HG03460 (cell line): ENCODE measurements at regions not wholly inside any gene's neighbourhood (a gene's known extent, or its start where the extent isn't known, plus 50 kb on each side); places are given as distances from the start of the nearest gene placed in this dataset.
"Not testable (repeated sequence)": the region's sequence is repeated elsewhere in the genome, so short reads cannot be mapped to it uniquely, and the experiment has no call there.

Experiments
- ATAC-seq: cut with Tn5 transposase; IDR thresholded peaks from one replicate; pipeline ENCODE4 v1.9.1; 2021; ENCODE audit not compliant: unreplicated experiment

DNA sequence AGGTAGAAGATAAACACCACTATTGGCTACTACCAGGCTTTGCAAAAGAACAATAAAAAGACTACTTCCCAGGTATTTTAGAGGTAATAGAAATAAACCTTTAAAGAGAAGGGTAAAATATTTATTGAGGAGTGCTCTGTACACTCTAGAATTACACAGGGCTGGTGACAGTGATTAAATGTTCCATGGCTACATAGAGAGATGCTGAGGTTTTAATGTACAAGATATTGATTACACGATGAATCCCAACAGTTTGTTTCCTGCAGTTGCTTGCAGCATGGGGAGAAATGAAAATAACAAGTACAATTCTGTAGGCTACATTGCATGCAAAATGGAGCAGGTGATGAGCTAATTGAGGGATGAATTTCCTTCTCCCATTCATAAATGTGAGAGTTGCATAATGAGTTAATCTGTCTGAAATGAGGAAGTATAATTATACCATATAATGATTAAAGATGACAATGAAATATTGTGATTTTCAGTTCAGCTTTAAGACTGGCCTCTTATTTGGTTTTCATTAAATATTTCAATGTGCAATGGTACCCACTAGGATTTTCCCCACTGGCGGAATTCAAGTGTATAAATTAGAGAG is 266.1 kb downstream of the SOCS6 start:
- ATAC-seq: no peak

DNA sequence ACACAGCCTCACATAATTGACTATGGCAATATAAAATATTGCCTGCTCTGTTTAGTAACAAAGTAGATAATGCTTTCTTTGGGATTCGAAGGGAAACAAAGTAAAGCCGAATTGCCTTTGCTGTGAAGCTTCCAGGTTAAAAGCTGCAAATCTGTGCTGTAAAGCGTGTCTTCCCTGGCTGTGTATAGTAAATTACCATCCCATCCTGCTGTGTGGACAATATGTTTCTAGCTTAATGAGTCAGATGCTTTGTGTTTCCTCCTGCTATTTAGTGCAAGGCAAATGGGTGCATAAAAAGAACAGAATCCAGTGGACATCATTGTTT is 265.1 kb downstream of the SOCS6 start:
- ATAC-seq: no peak

DNA sequence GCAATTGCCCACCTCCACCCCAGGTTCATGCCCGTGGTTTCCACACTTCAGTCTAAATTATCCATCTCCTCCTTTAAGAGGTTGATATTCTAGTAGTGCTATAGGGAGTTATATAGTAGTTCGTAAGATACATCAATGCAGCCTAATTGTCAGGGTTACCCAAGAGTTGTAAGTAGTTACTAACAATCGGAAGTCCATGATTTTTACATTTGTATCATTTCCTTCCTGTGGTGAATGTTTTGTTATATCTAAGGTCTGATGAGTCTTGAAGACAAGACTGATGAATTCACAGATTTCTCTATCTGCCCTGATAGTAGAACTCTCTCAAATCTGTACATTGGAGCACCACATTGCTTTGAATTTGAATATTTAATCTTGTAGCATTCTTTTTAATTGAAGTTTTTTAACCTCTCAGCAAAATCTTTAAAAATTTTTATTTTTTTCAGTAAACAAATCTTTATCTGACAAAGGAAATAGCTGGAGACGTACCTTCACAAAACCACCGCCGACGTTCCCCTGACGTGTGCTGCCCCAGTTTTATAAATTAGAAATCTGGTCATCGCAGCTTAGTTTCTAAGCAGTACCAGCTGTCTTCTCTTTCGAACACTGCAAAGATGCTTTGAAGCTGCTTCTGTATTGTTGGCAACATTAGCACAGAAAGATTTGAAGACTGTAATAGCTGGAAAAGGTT is 264.5 kb downstream of the SOCS6 start:
- ATAC-seq: no peak

DNA sequence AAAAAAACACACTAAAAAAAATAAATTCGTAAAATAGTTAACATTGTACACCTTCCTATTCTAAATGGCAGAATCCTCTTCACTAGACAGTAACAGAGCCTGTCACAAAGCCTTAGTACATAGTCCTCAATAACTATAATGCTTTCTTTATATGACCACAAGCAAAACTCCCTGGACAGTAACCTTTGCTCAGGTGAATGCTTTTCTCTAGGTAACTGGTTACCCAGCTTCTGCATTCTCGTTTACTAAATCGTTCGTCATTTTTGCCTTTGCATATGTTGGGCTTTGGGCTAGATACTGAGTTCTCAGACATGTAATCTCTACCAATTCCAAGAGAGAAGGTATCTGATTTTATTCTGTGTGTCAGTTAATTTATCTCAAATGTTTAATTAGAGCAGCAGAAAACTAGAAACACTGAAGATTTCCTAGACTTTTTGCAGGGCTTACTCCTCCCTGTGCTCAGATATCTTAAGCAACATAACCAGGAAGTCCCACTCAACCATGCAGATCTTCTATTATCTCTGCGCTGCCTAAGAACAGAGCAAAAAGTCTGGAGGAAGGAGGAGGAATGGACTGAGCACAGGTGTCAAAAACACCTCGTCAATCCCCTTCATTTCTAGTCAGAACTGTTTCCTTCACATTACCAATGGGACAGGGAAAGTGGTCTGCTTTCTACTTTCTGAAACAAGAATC is 247.7 kb downstream of the SOCS6 start:
- no peak for ATAC-seq

DNA sequence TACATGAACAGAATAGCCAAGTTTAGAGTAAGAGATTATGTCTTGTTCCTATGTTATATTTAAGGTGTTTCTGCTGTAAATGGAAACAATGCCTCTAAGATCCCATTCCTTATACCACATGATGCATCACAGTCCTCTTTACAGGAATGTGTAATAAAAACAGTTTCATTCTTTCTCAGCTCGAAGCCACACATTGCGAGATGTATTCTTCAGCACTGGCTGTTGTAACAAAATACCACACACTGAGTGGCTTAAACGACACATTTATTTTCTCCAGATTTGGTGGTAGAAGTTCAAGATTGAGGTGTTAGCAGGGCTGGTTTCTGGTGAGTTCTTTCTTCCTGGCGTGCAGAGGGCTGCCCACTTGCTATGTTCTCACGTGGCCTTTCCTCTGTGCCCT is 246.2 kb downstream of the SOCS6 start:
- no peak for ATAC-seq

DNA sequence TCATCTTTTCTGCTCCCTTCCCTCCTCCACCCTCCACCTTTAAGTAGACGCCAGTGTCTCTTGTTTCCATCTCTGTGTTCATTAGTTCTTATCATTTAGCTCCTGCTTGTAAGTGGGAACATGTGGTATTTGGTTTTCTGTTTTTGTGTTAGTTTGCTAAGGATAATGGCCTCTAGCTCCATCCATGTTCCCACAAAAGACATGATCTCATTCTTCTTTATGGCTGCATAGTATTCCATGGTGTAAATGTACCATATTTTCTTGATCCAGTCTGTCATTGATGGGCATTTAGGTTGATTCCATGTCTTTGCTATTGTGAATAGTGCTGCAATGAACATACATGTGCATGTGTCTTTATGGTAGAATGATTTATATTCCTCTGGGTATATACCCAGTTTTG is 236.5 kb downstream of the SOCS6 start:
- ATAC-seq: not testable (repeated sequence)

GRCh38 chr18:70523792-70524182 is 234.9 kb downstream of the SOCS6 start:
- ATAC-seq: no peak

- ATAC-seq: no peak
Observed at GRCh38 chr18:70523035-70523791, 234.4 kb downstream of the SOCS6 start.

GRCh38 chr18:70522183-70522680 is 233.4 kb downstream of the SOCS6 start:
- no peak for ATAC-seq

- no peak for ATAC-seq
Observed at GRCh38 chr18:70520867-70521266, 232.0 kb downstream of the SOCS6 start.

DNA sequence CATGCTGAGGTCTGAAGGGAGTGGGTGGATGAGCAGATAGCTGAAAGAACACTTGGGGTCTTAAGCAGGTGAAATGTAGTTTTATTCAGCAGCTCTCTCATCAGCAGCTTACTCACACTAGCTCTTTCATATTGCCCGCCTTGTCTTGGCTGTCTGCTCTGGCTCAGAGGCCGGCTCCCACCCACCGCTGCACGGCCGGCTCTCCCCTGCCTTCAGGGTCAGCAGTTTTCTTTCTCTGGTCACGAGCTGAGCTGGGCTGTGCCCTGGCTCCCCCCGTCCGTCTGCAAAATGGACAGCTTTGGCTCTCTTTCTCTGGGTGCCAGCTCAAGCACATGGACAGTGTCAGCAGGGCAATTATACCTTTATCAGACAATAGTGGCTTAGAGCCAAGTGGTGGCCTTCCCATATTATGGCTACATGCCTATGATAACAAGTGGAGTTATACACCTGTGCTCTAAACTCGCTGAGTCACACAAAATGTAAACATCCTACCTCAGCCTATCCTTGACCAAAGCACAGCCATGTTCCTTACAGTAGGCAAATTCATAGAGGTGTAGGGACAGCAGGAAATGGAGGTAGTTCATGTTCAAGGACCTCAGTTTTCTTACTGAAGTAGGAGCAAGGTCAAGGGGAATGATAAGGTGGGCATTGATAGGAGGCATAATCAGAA is 224.8 kb downstream of the SOCS6 start:
- no peak for ATAC-seq

DNA sequence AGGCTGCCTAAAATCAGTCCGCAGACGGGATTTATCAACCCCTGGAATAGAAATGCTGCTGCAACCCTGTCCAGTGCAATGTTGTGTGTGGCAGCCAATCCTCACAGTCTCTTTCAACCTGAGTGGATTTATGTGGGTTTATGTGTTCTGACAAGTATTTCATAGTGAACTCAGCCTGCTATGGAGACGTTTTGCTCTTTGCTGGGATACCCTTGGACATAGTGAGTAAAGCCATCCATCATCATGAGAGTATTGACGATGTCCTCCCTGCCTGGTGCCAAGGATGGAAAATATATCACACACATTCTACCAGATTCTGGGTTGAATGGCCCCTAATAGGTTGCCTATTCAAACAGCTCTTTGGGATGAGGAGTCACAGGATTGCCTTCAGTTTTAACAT is 219.1 kb downstream of the SOCS6 start:
- no peak for ATAC-seq

DNA sequence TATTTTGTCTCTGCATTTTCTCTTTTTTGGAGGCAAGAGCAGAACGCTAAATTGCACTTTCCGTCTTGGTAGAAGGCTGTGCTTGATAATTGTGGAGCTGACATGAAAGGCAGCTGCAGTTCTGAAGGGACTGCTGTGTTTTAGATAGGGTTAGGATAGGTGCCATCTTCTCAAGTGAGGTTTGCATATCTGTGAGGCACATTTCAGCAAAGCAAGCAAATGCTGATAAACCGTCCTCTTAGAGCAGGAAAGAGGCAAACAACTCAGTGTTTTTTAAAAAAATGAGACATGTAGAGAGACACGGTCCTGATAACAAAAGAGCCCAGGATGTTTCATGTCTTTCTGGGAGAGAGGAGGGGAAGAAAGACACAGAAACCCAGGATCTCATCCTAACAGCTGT is 217.7 kb downstream of the SOCS6 start:
- no peak for ATAC-seq

- ATAC-seq: no peak
Observed at GRCh38 chr18:70503060-70503459, 214.2 kb downstream of the SOCS6 start.

GRCh38 chr18:70501358-70501757 is 212.5 kb downstream of the SOCS6 start:
- ATAC-seq: no peak

DNA sequence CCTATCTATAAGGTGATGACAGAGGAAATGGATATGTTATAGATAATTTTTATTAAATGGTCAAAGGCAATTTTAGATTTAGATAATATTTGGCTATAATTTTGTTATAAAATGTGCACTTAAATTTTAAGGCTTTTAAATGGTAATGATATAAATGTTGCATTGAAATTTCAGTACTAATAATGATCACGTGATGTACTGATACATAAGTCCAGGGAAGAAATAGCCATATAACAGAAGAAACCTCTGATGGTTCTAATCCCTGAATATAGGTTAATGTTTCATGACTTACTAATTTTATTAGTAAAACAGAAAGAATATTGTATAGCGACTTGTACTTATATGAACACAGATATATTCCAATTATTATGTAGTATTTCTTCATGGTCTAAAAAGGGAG is 211.9 kb downstream of the SOCS6 start:
- no peak for ATAC-seq

- ATAC-seq: peak; percentile 70
Observed at GRCh38 chr18:70499218-70499691, 210.4 kb downstream of the SOCS6 start.

- no peak for ATAC-seq
Observed at GRCh38 chr18:70496353-70497294, 207.8 kb downstream of the SOCS6 start.

- no peak for ATAC-seq
Observed at GRCh38 chr18:70494524-70494923, 205.7 kb downstream of the SOCS6 start.

DNA sequence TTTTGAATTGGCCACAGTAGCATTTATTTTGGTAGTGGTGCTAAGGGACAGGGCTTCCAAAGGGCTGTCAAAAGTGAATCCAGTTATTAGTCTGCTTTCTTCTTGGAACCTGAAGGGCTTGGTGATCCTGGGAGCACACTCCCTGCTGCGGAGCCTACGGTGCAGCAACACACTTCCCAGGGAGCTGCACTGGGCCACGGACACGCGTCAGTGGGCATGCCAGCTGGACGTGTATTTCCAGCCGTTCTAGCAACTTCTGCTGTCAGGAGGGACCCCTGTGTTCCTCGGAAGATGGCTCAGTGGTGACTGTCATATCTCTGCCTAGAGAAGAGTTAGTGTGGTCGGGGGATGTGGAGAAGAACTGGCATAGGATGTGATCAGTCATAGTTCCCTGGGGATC is 204.6 kb downstream of the SOCS6 start:
- ATAC-seq: no peak
